ENCODE measurements at regions not wholly inside any gene's neighbourhood (a gene's known extent, or its start where the extent isn't known, plus 50 kb on each side); places are given as distances from the start of the nearest gene placed in this dataset.
A peak's percentile ranks its signal among the peaks of the same experiment; 100 is the strongest.
"Not testable (repeated sequence)": the region's sequence is repeated elsewhere in the genome, so short reads cannot be mapped to it uniquely, and the experiment has no call there.

GRCh38 chr10:38402442-38403346 is 308.6 kb downstream of the ZNF37A start:
- peak overlapping the region; percentile 81 for H3K4me3 ChIP-seq (ENCODE audit: low read depth, low read length)
- DNase-seq (ENCODE audit: low read depth): peak; percentile 97

- DNase-seq (ENCODE audit: low read depth): peak; percentile 18
- peak overlapping the region; percentile 62 for H3K4me3 ChIP-seq (ENCODE audit: low read depth, low read length)
Measured at GRCh38 chr10:38403347-38404117, 309.4 kb downstream of the ZNF37A start.

DNA sequence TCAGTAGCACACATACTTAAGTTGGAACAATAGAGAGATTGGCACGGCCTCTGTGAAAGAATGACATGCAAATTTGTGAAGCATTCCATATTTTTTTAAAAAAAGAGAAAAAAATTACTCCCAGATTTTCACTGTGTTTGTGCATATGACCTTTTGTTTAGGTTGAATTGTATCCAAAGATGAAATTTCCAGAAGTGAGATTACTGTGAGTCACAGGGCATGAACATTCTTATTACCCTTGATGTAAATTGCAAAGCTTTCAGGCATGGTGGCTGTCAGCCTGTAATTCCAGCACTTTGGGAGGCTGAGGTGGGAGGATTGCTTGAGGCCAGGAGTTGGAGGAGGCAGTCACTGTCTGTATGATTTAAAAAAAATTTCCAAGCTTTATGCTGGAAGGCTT is 329.5 kb downstream of the ZNF37A start:
- H3K4me3 ChIP-seq (ENCODE audit: low read depth, low read length): not testable (repeated sequence)
- DNase-seq (ENCODE audit: low read depth): peak; percentile 20

- not testable (repeated sequence) for DNase-seq (ENCODE audit: low read depth); H3K4me3 ChIP-seq (ENCODE audit: low read depth, low read length)
Measured at GRCh38 chr10:38430242-38430641, 336.1 kb downstream of the ZNF37A start.

DNA sequence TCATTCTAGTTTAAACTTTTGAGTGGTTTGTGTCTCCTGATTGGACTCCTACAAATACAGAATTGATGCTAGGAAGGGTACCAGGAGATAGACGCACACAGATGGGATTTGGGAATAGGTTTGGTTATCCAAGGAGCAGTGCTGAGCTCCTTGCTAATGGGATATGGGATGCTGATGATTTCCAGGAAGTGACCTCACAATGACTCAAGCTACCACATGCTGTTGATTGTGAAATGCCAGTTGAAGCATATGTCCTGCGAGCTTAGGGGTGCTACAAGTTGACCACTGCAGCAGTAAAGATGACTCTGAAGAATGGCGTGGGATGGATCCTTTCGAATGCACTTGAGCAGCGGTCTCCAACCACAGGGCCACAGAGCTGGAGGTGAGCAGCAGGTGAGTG is 343.2 kb downstream of the ZNF37A start:
- peak; percentile 42 for DNase-seq (ENCODE audit: low read depth)

DNA sequence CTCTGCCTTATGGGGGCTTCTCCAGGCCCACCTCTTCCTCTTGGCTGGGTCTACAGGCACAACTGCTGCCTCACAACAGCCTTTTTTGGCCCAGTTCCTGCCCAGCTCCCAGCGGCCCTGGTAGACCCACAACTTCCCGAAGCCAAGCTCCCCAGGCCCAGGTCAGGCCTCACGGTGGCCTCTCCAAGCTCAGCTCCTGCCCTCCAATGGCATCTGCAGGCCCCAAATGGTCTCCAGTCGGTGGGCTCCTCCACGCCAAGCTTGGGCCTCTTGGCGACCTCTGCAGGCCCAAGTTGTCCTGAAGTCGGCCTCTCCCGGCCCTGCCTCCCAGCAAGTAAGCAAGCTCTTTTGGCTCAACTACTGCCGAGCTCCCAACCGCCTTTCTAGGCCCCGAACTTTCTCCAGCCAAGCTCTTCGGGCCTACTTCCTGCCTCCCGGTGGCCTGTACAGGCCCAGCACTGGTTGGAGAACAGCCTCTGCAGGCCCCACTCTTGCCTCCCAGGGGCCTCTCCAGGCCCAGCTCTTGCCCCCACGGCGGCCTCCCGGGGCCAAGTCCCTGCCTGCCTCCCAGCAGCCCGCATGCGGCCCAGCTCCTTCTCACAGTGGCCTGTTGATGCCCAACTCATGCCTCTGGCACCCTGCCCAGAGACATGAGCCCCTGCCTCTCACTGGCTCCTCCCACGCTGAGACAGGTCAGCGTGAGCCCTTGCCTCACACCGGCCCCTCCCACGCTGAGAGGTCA is 354.6 kb downstream of the ZNF37A start:
- not testable (repeated sequence) for DNase-seq (ENCODE audit: low read depth); H3K4me3 ChIP-seq (ENCODE audit: low read depth, low read length)

More for the DNA sequence above, 343.2 kb downstream of the ZNF37A start:
- H3K4me3 ChIP-seq (ENCODE audit: low read depth, low read length): not testable (repeated sequence)

GRCh38 chr10:38449618-38450017 is 355.5 kb downstream of the ZNF37A start:
- not testable (repeated sequence) for DNase-seq (ENCODE audit: low read depth); H3K4me3 ChIP-seq (ENCODE audit: low read depth, low read length)

- DNase-seq (ENCODE audit: low read depth); H3K4me3 ChIP-seq (ENCODE audit: low read depth, low read length): not testable (repeated sequence)
Measured at GRCh38 chr10:38450372-38451057, 356.4 kb downstream of the ZNF37A start.

DNA sequence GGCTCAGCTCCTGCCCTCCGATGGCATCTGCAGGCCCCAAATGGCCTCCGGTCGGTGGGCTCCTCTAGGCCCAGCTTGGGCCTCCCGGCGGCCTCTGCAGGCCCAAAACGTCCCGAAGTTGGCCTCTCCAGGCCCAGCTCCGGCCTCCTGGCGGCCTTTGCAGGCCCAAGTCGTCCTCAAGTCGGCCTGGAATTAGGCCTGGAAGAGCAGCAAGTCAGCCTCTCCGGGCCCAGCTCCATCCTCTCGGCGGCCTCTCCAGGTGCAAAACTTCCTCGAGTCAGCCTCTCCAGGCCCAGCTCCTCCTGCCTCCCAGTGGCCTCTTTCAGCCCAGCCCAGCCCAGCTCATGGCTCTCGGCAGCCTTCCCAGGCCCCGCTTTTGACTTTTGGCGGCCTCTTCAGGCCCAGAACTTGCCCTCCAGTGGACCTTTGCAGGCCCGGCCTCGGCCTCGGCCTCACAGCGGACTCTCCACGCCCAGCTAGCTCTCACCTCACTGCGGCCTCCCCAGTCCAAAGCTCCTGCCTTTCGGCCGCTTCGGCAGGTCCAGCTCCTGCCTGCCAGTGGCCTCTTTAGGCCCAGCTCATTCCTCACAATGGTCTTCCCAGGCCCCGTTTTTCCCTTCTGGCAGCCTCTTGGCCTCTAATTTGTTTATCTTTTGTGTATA is 357.3 kb downstream of the ZNF37A start:
- not testable (repeated sequence) for DNase-seq (ENCODE audit: low read depth); H3K4me3 ChIP-seq (ENCODE audit: low read depth, low read length)

Measured in choroid plexus epithelial cell (primary cell).